ENCODE measurements at regions not wholly inside any gene's neighbourhood (a gene's known extent, or its start where the extent isn't known, plus 50 kb on each side); places are given as distances from the start of the nearest gene placed in this dataset.

DNA sequence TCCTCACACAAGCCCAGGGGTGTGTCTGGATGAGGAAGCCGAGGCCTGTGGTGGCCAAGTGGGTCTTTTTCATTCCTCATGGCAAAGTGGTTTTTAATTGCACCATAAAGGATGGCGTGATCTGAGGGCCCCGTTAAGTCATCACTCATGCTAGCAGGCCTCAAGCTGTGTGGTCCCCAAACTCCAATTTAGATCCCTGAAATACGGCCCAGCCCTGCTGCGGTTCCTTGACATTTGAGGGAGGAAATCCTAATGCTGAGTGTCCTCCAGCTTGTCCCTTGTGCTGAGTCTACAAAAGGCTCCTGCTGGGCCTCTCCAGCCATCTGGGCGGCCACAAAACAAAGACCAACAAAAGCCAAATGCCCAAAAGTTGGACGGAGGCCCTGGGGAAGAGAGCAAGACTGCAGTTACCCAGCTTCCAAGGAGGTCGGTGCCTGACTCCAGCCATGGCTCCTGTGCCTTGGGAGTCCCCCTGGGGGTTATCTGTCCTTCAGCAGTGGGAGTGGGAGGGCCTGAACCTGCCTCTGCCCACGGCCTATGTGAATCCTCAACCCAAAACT, 162.3 kb upstream of the PDE10A start:
- TF ChIP-seq, protein P1, sequence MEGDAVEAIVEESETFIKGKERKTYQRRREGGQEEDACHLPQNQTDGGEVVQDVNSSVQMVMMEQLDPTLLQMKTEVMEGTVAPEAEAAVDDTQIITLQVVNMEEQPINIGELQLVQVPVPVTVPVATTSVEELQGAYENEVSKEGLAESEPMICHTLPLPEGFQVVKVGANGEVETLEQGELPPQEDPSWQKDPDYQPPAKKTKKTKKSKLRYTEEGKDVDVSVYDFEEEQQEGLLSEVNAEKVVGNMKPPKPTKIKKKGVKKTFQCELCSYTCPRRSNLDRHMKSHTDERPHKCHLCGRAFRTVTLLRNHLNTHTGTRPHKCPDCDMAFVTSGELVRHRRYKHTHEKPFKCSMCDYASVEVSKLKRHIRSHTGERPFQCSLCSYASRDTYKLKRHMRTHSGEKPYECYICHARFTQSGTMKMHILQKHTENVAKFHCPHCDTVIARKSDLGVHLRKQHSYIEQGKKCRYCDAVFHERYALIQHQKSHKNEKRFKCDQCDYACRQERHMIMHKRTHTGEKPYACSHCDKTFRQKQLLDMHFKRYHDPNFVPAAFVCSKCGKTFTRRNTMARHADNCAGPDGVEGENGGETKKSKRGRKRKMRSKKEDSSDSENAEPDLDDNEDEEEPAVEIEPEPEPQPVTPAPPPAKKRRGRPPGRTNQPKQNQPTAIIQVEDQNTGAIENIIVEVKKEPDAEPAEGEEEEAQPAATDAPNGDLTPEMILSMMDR (conservative IDR thresholded peaks at IDR 0.05; ENCODE audit: low read depth, low read length), result no peak
- H3K4me3 ChIP-seq (ENCODE audit: low read depth, low read length), result no peak overlapping the region
- no peak for DNase-seq (ENCODE audit: low read depth)

DNA sequence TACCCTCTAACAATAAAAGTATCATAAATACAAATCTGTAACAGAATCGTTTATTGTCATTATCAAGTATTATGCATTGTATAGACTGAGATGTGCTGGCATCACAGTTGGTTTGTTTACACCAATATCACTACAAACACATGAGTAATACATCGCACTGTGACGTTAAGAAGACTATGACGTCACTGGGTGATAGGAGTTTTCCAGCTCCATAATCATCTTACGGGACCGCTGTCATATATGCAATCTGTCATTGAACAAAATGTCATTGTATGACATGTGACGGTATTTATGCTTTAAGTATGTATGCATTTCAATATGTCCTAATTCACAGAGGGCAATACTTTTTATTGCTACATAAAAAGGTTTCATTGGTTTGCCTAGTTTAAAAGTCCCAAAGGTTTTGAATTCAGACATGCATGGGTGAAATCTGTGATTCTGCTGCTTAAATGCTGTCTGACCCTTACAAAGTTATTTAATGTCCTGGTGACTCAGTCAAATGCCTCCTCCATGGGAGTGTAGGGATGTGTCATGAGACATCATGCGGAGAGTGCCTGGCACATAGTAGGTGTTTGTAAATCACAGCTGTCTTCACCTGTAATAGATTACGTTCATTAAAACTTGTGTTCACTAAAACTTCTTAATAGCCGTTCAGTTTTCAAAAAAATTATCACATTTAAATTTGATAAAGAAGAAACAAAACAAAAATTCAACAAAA, 160.7 kb upstream of the PDE10A start:
- no peak overlapping the region for H3K4me3 ChIP-seq (ENCODE audit: low read depth, low read length)
- no peak for DNase-seq (ENCODE audit: low read depth)
- TF ChIP-seq, protein P1 (conservative IDR thresholded peaks at IDR 0.05; ENCODE audit: low read depth, low read length), result no peak

DNA sequence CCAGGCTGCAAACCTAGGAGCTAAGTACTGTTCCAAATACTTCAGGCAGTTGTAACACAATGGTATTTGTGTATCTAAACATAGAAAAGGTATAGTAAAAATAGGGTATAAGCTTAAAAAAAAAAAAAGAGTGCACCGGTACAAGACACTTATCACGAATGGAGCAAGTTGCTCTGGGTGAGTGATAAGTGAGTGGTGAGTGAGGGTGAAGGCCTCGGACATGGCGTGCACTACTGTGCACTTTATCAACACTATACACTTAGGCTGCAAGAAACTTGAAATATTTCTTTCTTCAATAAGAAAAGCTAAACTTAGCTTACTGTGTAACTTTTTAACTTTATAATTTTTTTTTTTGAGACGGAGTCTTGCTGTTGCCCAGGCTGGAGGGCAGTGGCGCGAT, 159.5 kb upstream of the PDE10A start:
- H3K4me3 ChIP-seq (ENCODE audit: low read depth, low read length), result no peak overlapping the region
- no peak for DNase-seq (ENCODE audit: low read depth)
- TF ChIP-seq, protein P1 (conservative IDR thresholded peaks at IDR 0.05; ENCODE audit: low read depth, low read length), result no peak

DNA sequence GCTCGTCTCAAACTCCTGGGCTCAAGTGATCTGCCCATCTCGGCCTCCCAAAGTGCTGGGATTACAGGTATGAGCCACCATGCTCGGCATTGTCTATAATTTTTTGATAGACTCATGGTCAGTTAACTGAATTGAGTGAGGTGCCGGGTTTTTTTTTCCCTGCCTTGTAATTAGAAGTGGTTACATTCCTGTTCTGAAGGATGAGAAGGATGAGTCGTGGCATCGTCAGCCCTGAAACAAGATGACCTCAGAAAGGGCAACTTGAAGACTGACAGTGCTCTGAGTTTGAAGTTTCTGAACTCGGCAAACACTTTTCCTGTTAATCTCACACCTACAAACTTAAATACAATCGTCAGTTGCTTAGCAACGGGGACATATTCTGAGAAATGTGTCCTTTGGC, 158.7 kb upstream of the PDE10A start:
- TF ChIP-seq, protein P1 (conservative IDR thresholded peaks at IDR 0.05; ENCODE audit: low read depth, low read length), result no peak
- H3K4me3 ChIP-seq (ENCODE audit: low read depth, low read length), result no peak overlapping the region
- DNase-seq (ENCODE audit: low read depth), result peak; percentile 13

DNA sequence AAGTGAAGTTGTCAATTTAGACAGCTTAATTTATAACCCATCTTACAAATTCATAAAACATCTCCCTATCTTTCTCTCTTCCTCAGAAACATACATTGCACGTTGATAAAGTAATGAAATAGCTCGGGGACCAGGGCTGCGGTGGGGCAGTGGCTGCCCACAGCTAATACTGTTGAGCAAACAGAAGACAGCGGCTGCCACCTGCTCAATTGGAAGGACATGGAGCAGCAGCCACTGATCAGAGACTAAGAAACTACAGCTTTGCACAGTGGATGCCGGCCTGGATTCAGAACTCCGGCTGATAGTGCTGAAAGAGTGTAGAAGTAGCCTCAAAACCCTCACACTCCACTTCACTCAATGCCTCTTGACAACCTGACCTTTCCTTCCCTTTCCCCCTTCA, 157.9 kb upstream of the PDE10A start:
- DNase-seq (ENCODE audit: low read depth), result no peak
- no peak overlapping the region for H3K4me3 ChIP-seq (ENCODE audit: low read depth, low read length)
- TF ChIP-seq, protein P1 (conservative IDR thresholded peaks at IDR 0.05; ENCODE audit: low read depth, low read length), result no peak

DNA sequence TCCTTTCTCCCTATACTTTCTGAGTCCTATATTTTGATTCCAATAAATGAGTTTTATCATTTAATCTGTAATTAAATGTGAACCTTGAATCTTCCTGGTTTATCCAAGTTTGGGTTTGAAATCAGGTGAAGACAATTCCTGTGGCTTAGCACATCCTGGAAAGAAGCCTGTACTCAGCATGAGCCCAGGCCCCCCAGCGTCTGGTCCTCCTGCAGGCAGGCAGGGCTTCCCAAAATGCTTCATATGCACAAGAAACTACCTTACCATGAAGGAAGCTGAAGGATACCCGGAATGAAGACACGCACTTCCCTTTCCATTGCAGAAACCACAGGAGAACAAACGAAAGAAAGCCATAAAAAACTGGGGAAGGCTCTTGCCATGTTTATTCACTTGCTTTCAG, 157.4 kb upstream of the PDE10A start:
- peak; percentile 38 for DNase-seq (ENCODE audit: low read depth)
- no peak overlapping the region for H3K4me3 ChIP-seq (ENCODE audit: low read depth, low read length)
- TF ChIP-seq, protein P1 (conservative IDR thresholded peaks at IDR 0.05; ENCODE audit: low read depth, low read length), result no peak

DNA sequence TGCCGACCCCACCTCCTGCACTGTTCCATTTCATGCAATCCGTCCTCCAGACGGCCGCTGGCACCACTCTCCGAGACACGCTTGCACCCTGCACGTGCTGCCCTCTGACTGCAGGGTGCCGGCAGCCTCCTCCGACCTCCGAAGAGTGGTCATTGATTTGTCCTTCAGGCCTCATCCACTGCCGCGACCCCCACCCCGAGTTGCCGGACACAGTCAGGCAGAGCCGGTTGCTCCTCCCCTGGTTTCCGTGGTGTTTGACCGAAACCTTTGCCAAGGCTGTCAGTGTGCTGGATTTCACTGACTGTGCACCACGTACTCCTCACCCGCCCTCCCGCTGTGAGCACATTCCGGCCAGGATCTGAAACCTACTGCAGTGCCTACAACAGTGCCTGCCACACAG, 156.4 kb upstream of the PDE10A start:
- H3K4me3 ChIP-seq (ENCODE audit: low read depth, low read length), result peak overlapping the region; percentile 28
- DNase-seq (ENCODE audit: low read depth), result peak; percentile 44
- TF ChIP-seq, protein P1 (conservative IDR thresholded peaks at IDR 0.05; ENCODE audit: low read depth, low read length), result no peak
